ENCODE measurements at regions not wholly inside any gene's neighbourhood (a gene's known extent, or its start where the extent isn't known, plus 50 kb on each side); places are given as distances from the start of the nearest gene placed in this dataset.

DNA sequence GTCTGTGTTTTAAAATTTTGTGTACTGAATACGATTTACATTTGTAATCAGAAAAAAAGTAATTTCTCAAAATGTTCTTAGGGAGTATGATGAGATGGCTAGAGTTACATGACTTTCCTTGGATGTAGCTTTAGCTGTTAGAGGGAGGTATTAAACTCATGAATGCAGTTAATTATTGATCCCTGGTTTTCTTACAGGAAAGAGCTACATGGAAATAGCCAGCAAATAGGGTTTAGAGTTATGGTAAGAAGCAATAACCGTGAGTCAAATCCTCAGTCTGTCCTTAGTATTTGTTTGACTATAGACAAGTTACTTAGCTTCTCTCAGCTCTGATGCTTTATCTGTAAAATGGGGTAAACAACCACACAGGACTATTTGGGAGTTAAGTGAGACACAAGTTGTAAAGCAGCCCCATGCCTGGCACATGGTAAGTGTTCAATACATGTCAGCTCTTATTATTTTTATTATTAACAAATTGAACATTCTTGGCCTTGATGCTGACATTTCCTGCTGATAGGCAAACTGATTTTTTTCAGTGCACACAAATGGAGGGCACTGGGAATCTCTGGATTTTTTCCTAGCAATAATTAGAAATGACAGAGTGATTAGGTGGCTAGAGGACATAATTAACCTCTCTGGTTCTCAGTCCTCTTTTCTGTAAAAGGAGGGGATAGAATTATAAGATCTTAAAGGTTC, 204.5 kb upstream of the PHYHIPL start:
- no peaks in the 10 kb centered on the region for H3K9me3 Mint-ChIP-seq
- TF ChIP-seq, protein P1, sequence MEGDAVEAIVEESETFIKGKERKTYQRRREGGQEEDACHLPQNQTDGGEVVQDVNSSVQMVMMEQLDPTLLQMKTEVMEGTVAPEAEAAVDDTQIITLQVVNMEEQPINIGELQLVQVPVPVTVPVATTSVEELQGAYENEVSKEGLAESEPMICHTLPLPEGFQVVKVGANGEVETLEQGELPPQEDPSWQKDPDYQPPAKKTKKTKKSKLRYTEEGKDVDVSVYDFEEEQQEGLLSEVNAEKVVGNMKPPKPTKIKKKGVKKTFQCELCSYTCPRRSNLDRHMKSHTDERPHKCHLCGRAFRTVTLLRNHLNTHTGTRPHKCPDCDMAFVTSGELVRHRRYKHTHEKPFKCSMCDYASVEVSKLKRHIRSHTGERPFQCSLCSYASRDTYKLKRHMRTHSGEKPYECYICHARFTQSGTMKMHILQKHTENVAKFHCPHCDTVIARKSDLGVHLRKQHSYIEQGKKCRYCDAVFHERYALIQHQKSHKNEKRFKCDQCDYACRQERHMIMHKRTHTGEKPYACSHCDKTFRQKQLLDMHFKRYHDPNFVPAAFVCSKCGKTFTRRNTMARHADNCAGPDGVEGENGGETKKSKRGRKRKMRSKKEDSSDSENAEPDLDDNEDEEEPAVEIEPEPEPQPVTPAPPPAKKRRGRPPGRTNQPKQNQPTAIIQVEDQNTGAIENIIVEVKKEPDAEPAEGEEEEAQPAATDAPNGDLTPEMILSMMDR (IDR thresholded peaks at IDR 0.05) = no peak
- H3K27ac Mint-ChIP-seq = no peak overlapping the region
- no peaks in the 10 kb centered on the region for H3K36me3 Mint-ChIP-seq (ENCODE audit: low read depth)
- DNase-seq = no peak
- no peak overlapping the region for H3K4me3 Mint-ChIP-seq
- peaks cover 9% of the 10 kb centered on the region for H3K4me1 Mint-ChIP-seq (ENCODE audit: low read depth)
- peaks cover 3% of the 10 kb centered on the region for H3K27me3 Mint-ChIP-seq (ENCODE audit: insufficient read depth)

DNA sequence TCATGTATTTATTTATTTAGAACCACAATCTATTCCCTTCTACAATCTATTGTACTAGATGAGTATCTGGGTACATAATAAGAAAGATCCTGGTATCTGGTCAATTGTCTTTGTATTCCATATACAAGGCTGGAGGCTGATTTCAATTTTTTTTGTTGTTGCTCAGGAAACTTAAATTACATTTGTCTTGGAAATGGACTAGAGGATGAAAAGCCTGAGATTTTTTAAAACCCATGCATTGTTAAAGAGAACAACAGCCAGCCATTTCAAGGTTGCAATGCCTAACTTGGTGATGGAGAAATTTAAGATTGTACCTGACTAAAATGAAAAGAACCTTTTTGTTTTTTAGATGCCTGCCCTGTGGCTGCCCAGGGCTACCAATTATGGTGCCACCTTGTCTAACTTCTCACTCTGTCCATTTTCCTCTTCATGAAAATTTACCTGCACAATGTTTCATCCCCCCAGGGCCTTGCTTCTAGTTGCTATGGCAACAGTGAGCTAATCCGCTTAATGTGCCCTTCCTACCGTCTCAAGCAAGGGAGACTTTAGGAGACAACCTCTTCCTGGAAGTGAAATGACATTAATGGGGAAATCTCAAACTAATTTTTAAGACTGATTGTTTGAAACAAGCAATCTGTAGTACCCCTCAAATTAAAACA, 203.7 kb upstream of the PHYHIPL start:
- Mint-ChIP-seq H3K36me3 (ENCODE audit: low read depth) (no peaks in the 10 kb centered on the region), H3K27ac (no peak overlapping the region), H3K27me3 (ENCODE audit: insufficient read depth) (no peaks in the 10 kb centered on the region; the same call in 1 of the 2 replicates), H3K4me1 (ENCODE audit: low read depth) (peaks cover 9% of the 10 kb centered on the region), H3K4me3 (no peak overlapping the region), H3K9me3 (no peaks in the 10 kb centered on the region)
- DNase-seq = no peak
- TF ChIP-seq, protein P1 (IDR thresholded peaks at IDR 0.05) = no peak

DNA sequence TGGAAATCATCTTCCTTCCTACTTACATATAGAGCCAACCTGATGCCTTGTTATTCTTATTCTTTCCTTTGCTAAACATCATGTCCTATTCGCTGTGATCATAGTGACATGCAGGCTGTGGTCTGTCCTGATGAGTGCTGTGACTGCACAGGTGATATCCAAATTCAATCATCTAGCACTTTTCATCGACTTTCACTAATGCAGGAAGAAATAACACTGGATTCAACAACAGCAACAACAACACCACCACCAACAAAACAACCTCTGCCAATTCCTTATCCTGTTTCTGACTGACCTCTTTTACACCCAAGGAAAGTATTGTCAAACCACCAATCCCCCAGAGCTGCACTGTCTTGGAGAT, 203.2 kb upstream of the PHYHIPL start:
- H3K27ac Mint-ChIP-seq = no peak overlapping the region
- no peaks in the 10 kb centered on the region for H3K9me3 Mint-ChIP-seq
- peaks cover 9% of the 10 kb centered on the region for H3K4me1 Mint-ChIP-seq (ENCODE audit: low read depth)
- no peaks in the 10 kb centered on the region for H3K36me3 Mint-ChIP-seq (ENCODE audit: low read depth)
- TF ChIP-seq, protein P1 (IDR thresholded peaks at IDR 0.05) = no peak
- no peak overlapping the region for H3K4me3 Mint-ChIP-seq
- no peak for DNase-seq
- no peaks in the 10 kb centered on the region; the same call in 1 of the 2 replicates for H3K27me3 Mint-ChIP-seq (ENCODE audit: insufficient read depth)

DNA sequence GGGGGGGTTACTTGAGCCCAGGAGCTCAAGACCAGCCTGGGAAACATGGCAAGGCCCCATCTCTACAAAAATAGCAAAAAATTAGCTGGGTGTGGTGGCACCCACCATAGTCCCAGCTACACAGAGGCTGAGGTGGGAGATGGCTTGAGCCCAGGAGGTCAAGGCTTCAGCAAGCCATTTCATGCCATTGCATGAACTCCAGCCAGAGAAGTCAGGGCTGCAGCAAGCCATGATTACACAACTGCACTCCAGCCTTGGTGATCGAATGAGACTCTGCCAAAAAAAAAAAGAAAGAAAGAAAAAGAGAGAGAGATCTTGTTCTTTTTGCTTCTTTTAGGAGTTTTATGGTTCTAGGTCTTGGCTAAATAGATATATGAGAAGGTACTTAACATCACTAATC, 200.2 kb upstream of the PHYHIPL start:
- Mint-ChIP-seq H3K27me3 (ENCODE audit: insufficient read depth) (peaks cover 2% of the 10 kb centered on the region; the same call in 1 of the 2 replicates), H3K36me3 (ENCODE audit: low read depth) (no peaks in the 10 kb centered on the region), H3K4me1 (ENCODE audit: low read depth) (no peaks in the 10 kb centered on the region), H3K9me3 (no peaks in the 10 kb centered on the region), H3K27ac (no peak overlapping the region), H3K4me3 (no peak overlapping the region)
- TF ChIP-seq, protein P1 (IDR thresholded peaks at IDR 0.05) = no peak
- no peak for DNase-seq

DNA sequence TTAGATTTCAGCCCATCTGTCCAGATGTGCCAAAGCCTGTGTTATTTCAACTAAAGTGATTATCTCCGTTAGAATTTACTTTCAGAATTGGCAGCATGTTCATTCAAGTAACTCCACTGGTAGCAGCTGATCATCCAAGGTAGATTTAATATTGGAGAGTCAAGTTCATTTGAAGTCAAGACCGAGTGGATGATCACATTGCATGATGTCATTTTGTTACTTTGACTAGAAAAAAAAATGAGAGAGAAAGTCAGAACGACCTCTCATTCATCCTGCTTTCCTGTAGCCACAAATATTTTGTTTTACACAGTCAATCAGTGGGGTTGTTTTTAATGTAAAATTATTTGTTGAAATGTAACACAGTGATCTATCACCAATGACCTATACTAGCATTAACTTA, 196.7 kb upstream of the PHYHIPL start:
- Mint-ChIP-seq H3K4me3 (no peak overlapping the region), H3K4me1 (ENCODE audit: low read depth) (no peaks in the 10 kb centered on the region), H3K36me3 (ENCODE audit: low read depth) (no peaks in the 10 kb centered on the region), H3K27me3 (ENCODE audit: insufficient read depth) (peaks cover 4% of the 10 kb centered on the region; the same call in 1 of the 2 replicates), H3K9me3 (no peaks in the 10 kb centered on the region), H3K27ac (no peak overlapping the region)
- no peak for DNase-seq
- TF ChIP-seq, protein P1 (IDR thresholded peaks at IDR 0.05) = no peak

Data from HFFc6 (cell line).